AG04450 (cell line): ENCODE measurements at regions not wholly inside any gene's neighbourhood (a gene's known extent, or its start where the extent isn't known, plus 50 kb on each side); places are given as distances from the start of the nearest gene placed in this dataset.

Experiments
- CTCF ChIA-PET: fragments of 300-600, 350-600 bp; formaldehyde crosslinking; extraction: SDS; loops from one replicate; lab custom pipeline; 2022; ENCODE audit warnings: antibody characterized with exemption, inconsistent platforms; lab: Charles Lee
- POLR2A ChIA-PET: fragments of 350-600 bp; formaldehyde crosslinking; extraction: SDS; loops from one replicate; lab custom pipeline; 2021; ENCODE audit warnings: antibody characterized with exemption, inconsistent platforms; lab: Yijun Ruan, JAX
- DNase-seq: peaks from one replicate; pipeline ENCODE4 v3.0.0-alpha.2; 2011; ENCODE audit warnings: low read depth, low spot score
- H3K27ac ChIP-seq: one replicate; pipeline ENCODE4 v1.5.1; 2012; ENCODE audit warnings: low read depth, low read length, control low read depth
- H3K27me3 ChIP-seq: one replicate; pipeline ENCODE4 v1.6.0; 2012; ENCODE audit warnings: low read length; ENCODE audit not compliant: control insufficient read depth, insufficient read depth
- H3K4me3 ChIP-seq: 2 replicates; pipeline ENCODE4 v1.5.1; 2011; ENCODE audit warnings: mild to moderate bottlenecking, low read depth, low read length, control low read depth
- H3K9me3 ChIP-seq: 2 replicates; pipeline ENCODE4 v1.5.1; 2012; ENCODE audit warnings: low read length; ENCODE audit not compliant: control insufficient read depth, insufficient read depth
- CTCF ChIP-seq: IDR thresholded peaks from 2 replicates; pipeline ENCODE4 v1.5.1; 2011; ENCODE audit warnings: low read depth, low read length, control low read depth, inconsistent platforms

- no peak for DNase-seq
- H3K4me3 ChIP-seq = no peak overlapping the region
- no peaks in the 10 kb centered on the region for H3K27me3 ChIP-seq
- H3K9me3 ChIP-seq = no peaks in the 10 kb centered on the region
- ChIA-PET CTCF (no interaction called here), POLR2A (no interaction called here)
- no peak for TF ChIP-seq CTCF
- no peak overlapping the region for H3K27ac ChIP-seq
These were observed 149.8 kb upstream of the TMTC4 start for GRCh38 chr13:100824366-100824765.

- no peak for TF ChIP-seq CTCF
- POLR2A ChIA-PET = no interaction called here
- DNase-seq = no peak
- Histone ChIP-seq H3K27me3 (no peaks in the 10 kb centered on the region), H3K4me3 (no peak overlapping the region), H3K27ac (no peak overlapping the region), H3K9me3 (no peaks in the 10 kb centered on the region)
- CTCF ChIA-PET = no interaction called here
These were observed 148.9 kb upstream of the TMTC4 start for GRCh38 chr13:100823448-100823847.

GRCh38 chr13:100822871-100823443 lies 148.4 kb upstream of the TMTC4 start:
- ChIA-PET CTCF (no interaction called here), POLR2A (no interaction called here)
- DNase-seq = no peak
- no peaks in the 10 kb centered on the region for H3K27me3 ChIP-seq
- H3K9me3 ChIP-seq = no peaks in the 10 kb centered on the region
- no peak overlapping the region for H3K27ac ChIP-seq
- no peak overlapping the region for H3K4me3 ChIP-seq
- TF ChIP-seq CTCF = no peak

GRCh38 chr13:100818711-100819110 lies 144.1 kb upstream of the TMTC4 start:
- no peak for TF ChIP-seq CTCF
- Histone ChIP-seq H3K4me3 (no peak overlapping the region), H3K9me3 (no peaks in the 10 kb centered on the region), H3K27ac (no peak overlapping the region), H3K27me3 (no peaks in the 10 kb centered on the region)
- ChIA-PET POLR2A (no interaction called here), CTCF (no interaction called here)
- DNase-seq = no peak

- no peaks in the 10 kb centered on the region for H3K27me3 ChIP-seq
- H3K4me3 ChIP-seq = no peak overlapping the region
- DNase-seq = no peak
- ChIA-PET POLR2A (no interaction called here), CTCF (no interaction called here)
- H3K9me3 ChIP-seq = no peaks in the 10 kb centered on the region
- TF ChIP-seq CTCF = no peak
- no peak overlapping the region for H3K27ac ChIP-seq
These were observed 143.3 kb upstream of the TMTC4 start for GRCh38 chr13:100817928-100818327.
